PFSK-1 (cell line): ENCODE measurements at regions not wholly inside any gene's neighbourhood (a gene's known extent, or its start where the extent isn't known, plus 50 kb on each side); places are given as distances from the start of the nearest gene placed in this dataset.

Experiments
- FOXP2 ChIP-seq: optimal IDR thresholded peaks from 2 replicates; pipeline ENCODE3; 2011; ENCODE audit warnings: borderline replicate concordance, control low read depth, inconsistent platforms; ENCODE audit not compliant: insufficient read depth; ENCODE audit errors: extremely low read length, extremely low read depth
- POLR2AphosphoS5 ChIP-seq: IDR thresholded peaks from 2 replicates; pipeline ENCODE4 v1.6.1; 2012; ENCODE audit warnings: low read depth, mild to moderate bottlenecking, control low read depth, low read length, moderate library complexity
- REST ChIP-seq, 2 experiments: IDR thresholded peaks; 2 replicates each; pipeline versions ENCODE4 v1.6.1 to v1.8.0; 2011 to 2012; ENCODE audit warnings: low read depth in 2 of 2, low read length in 2 of 2, control low read depth in 1 of 2, inconsistent platforms in 1 of 2, mild to moderate bottlenecking in 1 of 2, moderate library complexity in 1 of 2; ENCODE audit not compliant: insufficient read depth in 1 of 2
- SIN3A ChIP-seq: IDR thresholded peaks from 2 replicates; pipeline ENCODE4 v1.6.1; 2012; ENCODE audit warnings: mild to moderate bottlenecking, low read length, moderate library complexity, borderline replicate concordance; ENCODE audit not compliant: insufficient read depth
- TAF1 ChIP-seq: IDR thresholded peaks from 2 replicates; pipeline ENCODE4 v1.6.1; 2012; ENCODE audit warnings: low read length, control low read depth, borderline replicate concordance; ENCODE audit not compliant: insufficient read depth

- TF ChIP-seq SIN3A (no peak), POLR2AphosphoS5 (no peak), REST (IDR thresholded peaks at IDR 0.05; ENCODE audit: insufficient read depth in 1 of 2, low read depth in 2 of 2, low read length in 2 of 2) (no peak), TAF1 (no peak), FOXP2 (no peak)
These were observed 179.7 kb upstream of the WDR11 start for GRCh38 chr10:120671491-120671890.
